GM18519 (cell line): ENCODE measurements at regions not wholly inside any gene's neighbourhood (a gene's known extent, or its start where the extent isn't known, plus 50 kb on each side); places are given as distances from the start of the nearest gene placed in this dataset.
"Not testable (repeated sequence)": the region's sequence is repeated elsewhere in the genome, so short reads cannot be mapped to it uniquely, and the experiment has no call there.

Experiments
- ATAC-seq: cut with Tn5 transposase; IDR thresholded peaks from one replicate; pipeline ENCODE4 v1.9.1; 2021; ENCODE audit warnings: mild to moderate bottlenecking, moderate library complexity; ENCODE audit not compliant: unreplicated experiment, low FRiP score

GRCh38 chr9:31912636-31913035 is 471.8 kb upstream of the ACO1 start:
- no peak for ATAC-seq

DNA sequence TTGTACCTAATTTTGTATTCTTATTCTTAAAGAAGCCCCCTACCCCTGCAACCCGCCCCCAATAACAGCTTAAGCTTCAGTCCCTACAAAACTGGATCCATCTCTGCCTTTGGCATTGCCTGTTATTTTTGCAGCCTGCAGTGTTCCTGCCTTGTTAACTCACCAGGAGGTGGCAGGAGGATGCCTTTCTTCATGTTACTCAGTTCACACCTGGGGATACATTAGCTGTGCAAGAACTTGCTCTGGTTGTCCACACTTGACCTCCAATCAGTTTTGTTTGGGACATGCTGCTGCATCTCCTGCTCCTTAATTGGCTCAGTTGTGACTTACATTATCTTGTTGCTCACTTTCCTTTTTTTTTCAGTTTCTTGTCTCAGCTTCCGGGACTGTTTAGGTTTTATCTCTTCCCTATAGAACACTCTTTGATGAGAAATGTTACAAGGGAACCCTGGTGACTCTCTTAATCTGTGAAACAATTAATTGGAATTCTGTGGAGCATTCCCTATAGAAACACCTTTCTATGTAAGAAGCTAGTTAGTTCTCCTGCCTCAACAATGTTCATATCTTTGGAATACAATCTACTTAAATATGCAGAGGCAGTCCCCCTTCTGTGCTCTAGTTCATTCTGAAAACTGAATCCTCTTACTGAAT is 467.7 kb upstream of the ACO1 start:
- no peak for ATAC-seq

DNA sequence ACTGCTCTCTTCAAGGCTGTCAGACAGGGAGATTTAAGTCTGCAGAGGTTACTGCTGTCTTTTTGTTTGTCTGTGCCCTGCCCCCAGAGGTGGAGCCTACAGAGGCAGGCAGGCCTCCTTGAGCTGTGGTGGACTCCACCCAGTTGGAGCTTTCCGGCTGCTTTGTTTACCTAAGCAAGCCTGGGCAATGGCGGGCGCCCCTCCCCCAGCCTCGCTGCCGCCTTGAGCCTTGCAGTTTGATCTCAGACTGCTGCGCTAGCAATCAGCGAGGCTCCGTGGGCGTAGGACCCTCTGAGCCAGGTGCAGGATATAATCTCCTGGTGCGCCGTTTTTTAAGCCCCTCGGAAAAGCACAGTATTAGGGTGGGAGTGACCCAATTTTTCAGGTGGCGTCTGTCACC is 446.7 kb upstream of the ACO1 start:
- not testable (repeated sequence) for ATAC-seq

DNA sequence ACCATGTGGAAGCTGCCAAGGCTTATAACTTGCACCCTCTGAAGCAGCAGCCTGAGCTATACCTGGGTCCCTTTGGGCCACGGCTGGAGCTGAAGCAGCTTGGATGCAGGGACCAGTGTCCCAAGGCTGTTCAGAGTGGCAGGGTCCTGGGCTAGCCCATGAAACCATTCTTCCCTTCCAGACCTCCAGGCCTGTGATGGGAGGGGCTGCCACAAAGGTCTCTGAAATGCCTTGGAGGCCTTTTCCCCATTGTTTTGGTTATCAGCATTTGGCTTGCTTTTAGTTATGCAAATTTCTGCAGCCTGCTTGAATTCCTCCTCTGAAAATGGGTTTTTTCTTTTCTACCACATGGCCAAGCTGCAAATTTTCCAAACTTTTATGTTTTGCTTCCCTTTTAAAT is 433.7 kb upstream of the ACO1 start:
- no peak for ATAC-seq

- no peak for ATAC-seq
Measured at GRCh38 chr9:31958572-31958971, 425.9 kb upstream of the ACO1 start.

GRCh38 chr9:31969552-31969951 is 414.9 kb upstream of the ACO1 start:
- ATAC-seq = no peak

GRCh38 chr9:31983895-31984294 is 400.5 kb upstream of the ACO1 start:
- ATAC-seq = no peak

DNA sequence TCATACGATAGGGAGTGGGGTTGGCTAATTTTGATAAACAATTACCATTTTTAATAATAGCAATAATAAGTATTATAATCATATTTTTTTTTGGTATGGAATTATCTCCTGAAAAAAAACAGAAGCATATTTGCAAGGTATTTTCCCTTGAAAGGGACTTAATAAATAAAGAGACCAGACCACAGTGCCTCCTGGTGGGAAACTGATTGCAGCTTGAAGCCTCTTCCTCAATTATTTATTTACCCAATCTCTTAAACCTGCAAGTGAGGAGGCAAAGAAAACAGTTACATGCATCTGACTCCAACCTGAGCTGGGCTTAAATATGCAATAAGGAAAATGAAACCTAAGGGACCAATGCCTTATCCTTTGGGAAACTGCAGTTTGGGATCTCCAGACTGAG is 388.1 kb upstream of the ACO1 start:
- no peak for ATAC-seq

GRCh38 chr9:32004431-32005076 is 379.9 kb upstream of the ACO1 start:
- no peak for ATAC-seq

- ATAC-seq = no peak
Measured at GRCh38 chr9:32010322-32010721, 374.1 kb upstream of the ACO1 start.

- ATAC-seq = no peak
Measured at GRCh38 chr9:32011049-32011448, 373.4 kb upstream of the ACO1 start.

- no peak for ATAC-seq
Measured at GRCh38 chr9:32015795-32016194, 368.6 kb upstream of the ACO1 start.

- ATAC-seq = no peak
Measured at GRCh38 chr9:32045513-32045912, 338.9 kb upstream of the ACO1 start.

DNA sequence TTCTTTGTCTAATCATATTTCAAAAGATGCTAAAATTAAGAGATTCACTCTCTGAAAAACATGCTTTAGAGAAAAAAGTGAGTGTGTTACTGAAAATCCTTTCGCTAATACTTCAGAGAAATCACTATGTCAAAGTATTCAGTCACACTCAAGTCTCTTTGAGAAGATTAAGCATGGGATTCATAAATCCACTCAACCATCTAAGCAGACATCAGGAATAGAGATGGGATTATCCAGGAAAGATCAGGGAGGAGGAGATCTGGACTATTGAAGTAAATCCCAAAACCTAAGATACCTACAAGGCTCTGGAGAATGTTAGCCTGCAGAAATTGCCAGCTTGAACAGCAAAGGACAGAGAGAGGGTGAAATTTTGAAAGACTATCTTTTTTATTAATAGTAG is 317.2 kb upstream of the ACO1 start:
- no peak for ATAC-seq

DNA sequence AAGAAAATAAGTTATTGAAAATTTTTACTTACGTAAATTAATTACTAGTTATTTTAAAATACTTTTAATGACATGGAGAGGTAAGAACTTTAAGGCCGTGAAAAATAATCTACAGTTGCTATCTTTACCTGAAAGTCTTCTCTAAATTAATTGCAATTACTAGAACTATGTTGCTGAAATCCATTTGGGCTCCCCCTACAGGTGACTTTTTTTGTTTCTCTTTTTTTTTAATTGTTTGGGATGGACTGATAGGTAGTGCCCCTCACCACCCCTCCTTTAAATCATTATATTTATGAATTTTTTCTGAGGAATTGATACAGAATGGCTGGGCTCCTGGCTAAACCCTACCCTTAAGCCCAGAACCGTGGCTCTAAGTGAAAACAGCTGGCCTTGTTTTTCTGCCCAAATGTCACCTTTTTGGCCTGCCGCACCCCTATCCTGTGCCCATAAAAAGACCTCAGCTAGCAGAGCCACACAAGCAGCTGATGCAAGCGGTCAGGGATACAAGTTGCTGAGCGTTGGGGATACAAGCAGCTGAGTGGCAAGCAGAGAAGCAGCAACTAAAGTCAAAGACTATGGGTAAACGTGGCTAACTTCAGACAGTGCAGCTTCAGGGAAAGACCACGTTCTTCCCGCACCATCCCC is 315.2 kb upstream of the ACO1 start:
- no peak for ATAC-seq

GRCh38 chr9:32069969-32070368 is 314.5 kb upstream of the ACO1 start:
- no peak for ATAC-seq

DNA sequence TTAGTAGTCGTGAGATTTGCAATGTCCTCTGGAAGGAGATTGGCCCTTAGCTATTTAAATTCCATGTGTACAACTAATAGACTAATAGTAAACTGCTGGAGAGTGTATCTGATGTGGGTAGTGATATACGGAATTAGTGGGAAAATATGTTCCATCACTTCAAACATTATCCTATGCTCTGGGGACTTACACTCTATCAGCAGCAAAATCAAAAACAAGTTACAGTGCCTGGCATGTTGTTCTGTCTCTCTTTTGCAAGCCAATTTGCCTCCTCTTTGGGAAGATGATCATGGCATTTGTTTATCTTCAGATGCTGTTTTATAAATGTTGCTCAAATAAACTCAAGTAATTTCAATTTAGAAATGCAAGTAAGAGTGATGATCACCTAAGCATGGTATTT is 311.9 kb upstream of the ACO1 start:
- ATAC-seq = no peak

- ATAC-seq = no peak
Measured at GRCh38 chr9:32092031-32092430, 292.4 kb upstream of the ACO1 start.

DNA sequence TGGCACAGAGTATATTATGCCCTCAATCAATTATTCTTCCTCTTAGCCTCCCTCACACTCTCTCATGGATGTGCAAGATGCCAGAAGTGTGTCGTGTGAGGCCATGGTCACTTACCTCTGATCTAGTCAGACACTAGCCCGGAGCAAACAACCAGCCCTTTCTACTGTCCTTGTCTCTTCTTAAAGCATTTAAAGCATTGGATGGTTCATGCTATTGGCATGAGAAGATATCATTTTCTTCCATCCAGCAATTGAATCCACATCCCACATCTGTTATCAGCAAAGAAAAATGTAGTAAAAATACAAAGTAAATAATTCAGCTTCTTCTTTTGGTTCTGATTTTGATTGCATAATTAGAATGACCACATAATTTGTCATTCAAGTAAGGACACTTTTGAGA is 267.2 kb upstream of the ACO1 start:
- no peak for ATAC-seq

- ATAC-seq = no peak
Measured at GRCh38 chr9:32128546-32128945, 255.9 kb upstream of the ACO1 start.

DNA sequence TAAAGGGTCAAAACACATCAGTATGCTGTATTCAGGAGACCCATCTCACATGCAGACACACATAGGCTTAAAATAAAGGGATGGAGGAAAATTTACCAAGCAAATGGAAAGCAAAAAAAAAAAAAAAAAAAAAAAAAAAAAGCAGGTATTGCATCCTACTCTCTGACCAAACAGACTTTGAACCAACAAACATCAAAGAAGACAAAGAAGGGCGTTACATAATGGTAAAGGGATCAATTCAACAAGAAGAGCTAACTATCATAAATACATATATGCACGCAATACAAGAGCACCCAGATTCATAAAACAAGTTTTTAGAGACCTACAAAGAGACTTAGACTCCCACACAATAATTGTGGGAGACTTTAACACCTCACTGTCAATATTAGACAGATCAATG is 253.7 kb upstream of the ACO1 start:
- not testable (repeated sequence) for ATAC-seq

GRCh38 chr9:32136700-32137339 is 247.6 kb upstream of the ACO1 start:
- no peak for ATAC-seq
